Activated CD4-positive, alpha-beta T cell treated with anti-CD3 and anti-CD28 coated beads, Interleukin-2, amount 10 ng/mL, durations not matched to agents 7 days and 5 days (primary cell): ENCODE measurements at regions not wholly inside any gene's neighbourhood (a gene's known extent, or its start where the extent isn't known, plus 50 kb on each side); places are given as distances from the start of the nearest gene placed in this dataset.

Experiments
- CTCF ChIA-PET: fragments of 350-600 bp; sonication (Branson Sonifier 250); formaldehyde crosslinking; loops from one replicate; lab custom pipeline; 2021; ENCODE audit warnings: antibody characterized with exemption; lab: Charles Lee
- POLR2A ChIA-PET: fragments of 350-600 bp; sonication (Branson Sonifier 250); formaldehyde crosslinking; loops from one replicate; lab custom pipeline; 2021; ENCODE audit warnings: antibody characterized with exemption; lab: Charles Lee
- DNase-seq: peaks from one replicate; pipeline ENCODE4 v3.0.0-alpha.2; 2020
- H3K27ac Mint-ChIP-seq: one replicate; pipeline ENCODE4 v1.8.0; 2021; ENCODE audit warnings: mild to moderate bottlenecking, moderate library complexity, mixed read lengths
- H3K27me3 Mint-ChIP-seq: one replicate; pipeline ENCODE4 v1.8.0; 2021; ENCODE audit warnings: mixed read lengths
- H3K36me3 Mint-ChIP-seq: one replicate; pipeline ENCODE4 v1.8.0; 2021; ENCODE audit warnings: low read depth, mixed read lengths
- H3K4me1 Mint-ChIP-seq: one replicate; pipeline ENCODE4 v1.8.0; 2021; ENCODE audit warnings: mixed read lengths
- H3K4me3 Mint-ChIP-seq: one replicate; pipeline ENCODE4 v1.8.0; 2021; ENCODE audit warnings: mild to moderate bottlenecking, moderate library complexity, mixed read lengths
- H3K9me3 Mint-ChIP-seq: one replicate; pipeline ENCODE4 v1.8.0; 2021; ENCODE audit warnings: mixed read lengths

- Mint-ChIP-seq H3K27me3 (peaks cover 10% of the 10 kb centered on the region), H3K36me3 (no peaks in the 10 kb centered on the region), H3K4me3 (no peak overlapping the region), H3K27ac (no peak overlapping the region), H3K4me1 (peaks cover 7% of the 10 kb centered on the region), H3K9me3 (no peaks in the 10 kb centered on the region)
- ChIA-PET POLR2A (no interaction called here), CTCF (no interaction called here)
- DNase-seq = no peak
Observed at GRCh38 chr20:50242548-50242862, 51.9 kb downstream of the CEBPB start.

GRCh38 chr20:50242863-50243609, 52.4 kb downstream of the CEBPB start:
- peaks cover 10% of the 10 kb centered on the region for H3K27me3 Mint-ChIP-seq
- no peaks in the 10 kb centered on the region for H3K9me3 Mint-ChIP-seq
- ChIA-PET CTCF (interaction anchor here (0.6 to 1.5 kb wide), 3 partner anchors 11 to 155 kb away, joined by 4 to 5 read pairs (median 4); no protein-coding TSS in a partner anchor), POLR2A (no interaction called here)
- no peaks in the 10 kb centered on the region for H3K36me3 Mint-ChIP-seq
- no peak for DNase-seq
- no peak overlapping the region for H3K4me3 Mint-ChIP-seq
- peaks cover 7% of the 10 kb centered on the region for H3K4me1 Mint-ChIP-seq
- H3K27ac Mint-ChIP-seq = no peak overlapping the region

- DNase-seq = no peak
- Mint-ChIP-seq H3K4me1 (peaks cover 6% of the 10 kb centered on the region), H3K36me3 (no peaks in the 10 kb centered on the region), H3K27me3 (peaks cover 8% of the 10 kb centered on the region), H3K27ac (no peak overlapping the region), H3K4me3 (no peak overlapping the region), H3K9me3 (no peaks in the 10 kb centered on the region)
- CTCF ChIA-PET = interaction anchor here (0.6 to 1.9 kb wide), 4 partner anchors 10 to 154 kb away, joined by 4 to 5 read pairs (median 4); no protein-coding TSS in a partner anchor
- POLR2A ChIA-PET = no interaction called here
Observed at GRCh38 chr20:50243610-50244351, 53.2 kb downstream of the CEBPB start.

GRCh38 chr20:50244352-50245149, 53.9 kb downstream of the CEBPB start:
- CTCF ChIA-PET = interaction anchor here (1.0 to 1.9 kb wide), 6 partner anchors 9 to 234 kb away, joined by 3 to 5 read pairs (median 4); no protein-coding TSS in a partner anchor
- H3K4me1 Mint-ChIP-seq = peaks cover 6% of the 10 kb centered on the region
- H3K27ac Mint-ChIP-seq = no peak overlapping the region
- DNase-seq = no peak
- H3K27me3 Mint-ChIP-seq = peaks cover 5% of the 10 kb centered on the region
- no peak overlapping the region for H3K4me3 Mint-ChIP-seq
- POLR2A ChIA-PET = no interaction called here
- H3K9me3 Mint-ChIP-seq = no peaks in the 10 kb centered on the region
- H3K36me3 Mint-ChIP-seq = no peaks in the 10 kb centered on the region

GRCh38 chr20:50245498-50246366, 55.1 kb downstream of the CEBPB start:
- Mint-ChIP-seq H3K36me3 (no peaks in the 10 kb centered on the region), H3K27ac (no peak overlapping the region), H3K4me3 (no peak overlapping the region), H3K4me1 (peaks cover 6% of the 10 kb centered on the region), H3K27me3 (peaks cover 2% of the 10 kb centered on the region), H3K9me3 (no peaks in the 10 kb centered on the region)
- ChIA-PET POLR2A (no interaction called here), CTCF (interaction anchor here (1.0 to 1.9 kb wide), 4 partner anchors 14 to 233 kb away, joined by 3 to 4 read pairs (median 4); no protein-coding TSS in a partner anchor)
- no peak for DNase-seq

GRCh38 chr20:50246367-50247195, 56.0 kb downstream of the CEBPB start:
- Mint-ChIP-seq H3K9me3 (no peaks in the 10 kb centered on the region), H3K36me3 (no peaks in the 10 kb centered on the region), H3K27ac (no peak overlapping the region), H3K4me1 (peaks cover 6% of the 10 kb centered on the region), H3K27me3 (peaks cover 2% of the 10 kb centered on the region), H3K4me3 (no peak overlapping the region)
- ChIA-PET CTCF (no interaction called here), POLR2A (no interaction called here)
- DNase-seq = no peak

GRCh38 chr20:50247196-50248094, 56.8 kb downstream of the CEBPB start:
- Mint-ChIP-seq H3K27ac (no peak overlapping the region), H3K36me3 (no peaks in the 10 kb centered on the region), H3K27me3 (no peaks in the 10 kb centered on the region), H3K4me1 (peaks cover 6% of the 10 kb centered on the region), H3K9me3 (no peaks in the 10 kb centered on the region), H3K4me3 (no peak overlapping the region)
- POLR2A ChIA-PET = no interaction called here
- CTCF ChIA-PET = no interaction called here
- no peak for DNase-seq

GRCh38 chr20:50248104-50248641, 57.5 kb downstream of the CEBPB start:
- H3K27ac Mint-ChIP-seq = no peak overlapping the region
- CTCF ChIA-PET = no interaction called here

GRCh38 chr20:50249447-50250388, 59.1 kb downstream of the CEBPB start:
- Mint-ChIP-seq H3K4me3 (no peak overlapping the region), H3K9me3 (no peaks in the 10 kb centered on the region), H3K27me3 (peaks cover 8% of the 10 kb centered on the region), H3K27ac (no peak overlapping the region), H3K36me3 (no peaks in the 10 kb centered on the region), H3K4me1 (peaks cover 6% of the 10 kb centered on the region)
- ChIA-PET CTCF (no interaction called here), POLR2A (no interaction called here)
- DNase-seq = no peak

More at GRCh38 chr20:50248104-50248641, 57.5 kb downstream of the CEBPB start:
- DNase-seq = no peak
- POLR2A ChIA-PET = no interaction called here
- Mint-ChIP-seq H3K27me3 (peaks cover 2% of the 10 kb centered on the region), H3K36me3 (no peaks in the 10 kb centered on the region), H3K4me1 (peaks cover 6% of the 10 kb centered on the region), H3K9me3 (no peaks in the 10 kb centered on the region), H3K4me3 (no peak overlapping the region)
